Peyer's patch (tissue), 4 donors: ENCODE measurements at regions not wholly inside any gene's neighbourhood (a gene's known extent, or its start where the extent isn't known, plus 50 kb on each side); places are given as distances from the start of the nearest gene placed in this dataset.
"Not testable (repeated sequence)": the region's sequence is repeated elsewhere in the genome, so short reads cannot be mapped to it uniquely, and the experiment has no call there.

Experiments
- DNase-seq, 3 donors: peaks; one replicate each; pipeline ENCODE4 v3.0.0-alpha.2; 2017 to 2019
- H3K27ac ChIP-seq, 4 donors: fragments of 200-600 bp; sonication (generic); one replicate each; pipeline ENCODE4 v1.5.1; 2016 to 2019
- H3K27me3 ChIP-seq, 2 donors: fragments of 200-600 bp; sonication (generic); one replicate each; pipeline ENCODE4 v1.5.1; 2019
- H3K36me3 ChIP-seq, 3 donors: fragments of 200-600 bp; sonication (generic); one replicate each; pipeline ENCODE4 v1.5.1; 2016 to 2019
- H3K4me1 ChIP-seq, 4 donors: fragments of 200-600 bp; sonication (generic); one replicate each; pipeline ENCODE4 v1.5.1; 2016 to 2019
- H3K4me3 ChIP-seq, 4 donors: fragments of 200-600 bp; sonication (generic); 1 replicate in 3 of 4; 2 replicates in 1 of 4; pipeline ENCODE4 v1.5.1; 2016 to 2019; ENCODE audit warnings: mild to moderate bottlenecking in 1 of 4
- H3K9me3 ChIP-seq, 4 donors: fragments of 200-600 bp; sonication (generic); one replicate each; pipeline ENCODE4 v1.5.1; 2016 to 2019; ENCODE audit warnings: mild to moderate bottlenecking in 1 of 4

GRCh38 chr17:46412156-46412555 is 50.6 kb upstream of the ARL17B start:
- H3K4me3 ChIP-seq, H3K9me3 ChIP-seq, H3K4me1 ChIP-seq: not testable (repeated sequence)

GRCh38 chr17:46411172-46411852 is 49.7 kb upstream of the ARL17B start:
- not testable (repeated sequence) for H3K36me3 ChIP-seq, H3K9me3 ChIP-seq, H3K27me3 ChIP-seq, DNase-seq, H3K27ac ChIP-seq, H3K4me3 ChIP-seq, H3K4me1 ChIP-seq

More at GRCh38 chr17:46412156-46412555, 50.6 kb upstream of the ARL17B start:
- H3K36me3 ChIP-seq, H3K27ac ChIP-seq, H3K27me3 ChIP-seq, DNase-seq: not testable (repeated sequence)
